ENCODE measurements at regions not wholly inside any gene's neighbourhood (a gene's known extent, or its start where the extent isn't known, plus 50 kb on each side); places are given as distances from the start of the nearest gene placed in this dataset.

DNA sequence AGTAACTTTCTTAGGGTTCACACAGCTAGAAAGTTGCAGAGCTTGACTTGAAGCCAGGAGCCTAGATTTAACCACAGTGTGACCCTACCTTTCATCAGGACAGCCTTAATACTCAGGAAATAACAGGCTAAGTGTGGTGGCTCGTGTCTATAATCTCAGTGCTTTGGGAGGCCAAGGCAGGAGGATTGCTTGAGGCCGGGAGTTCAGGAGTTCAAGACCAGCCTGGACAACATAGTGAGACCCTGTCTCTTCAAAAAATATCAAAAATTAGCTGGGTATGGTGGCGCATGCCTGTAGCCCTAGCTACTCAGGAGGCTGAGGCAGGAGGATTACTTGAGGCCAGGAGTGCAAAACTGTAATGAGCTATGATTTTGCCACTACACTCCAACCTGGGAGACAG lies 681.1 kb downstream of the MAT2B start:
- no peak overlapping the region for H3K4me3 ChIP-seq (replicated peaks in 1 of 3; ENCODE audit: insufficient read depth in 1 of 3, low read depth in 2 of 3, low read length in 3 of 3)
- H3K79me2 ChIP-seq (ENCODE audit: insufficient read depth, low read length) = no peaks in the 10 kb centered on the region
- H3K27me3 ChIP-seq (ENCODE audit: control insufficient read depth in 1 of 2, insufficient read depth in 2 of 2, low read length in 2 of 2) = no peaks in the 10 kb centered on the region
- WGBS (ENCODE audit: low lambda C conversion rate) = 31% methylated on average over 3 of the region's 3 CpGs
- no peak overlapping the region for H3K9ac ChIP-seq (ENCODE audit: insufficient read depth, low read depth, low read length)
- no peak overlapping the region for H3K27ac ChIP-seq (ENCODE audit: extremely low read length, insufficient read depth, low read length)
- H3K4me2 ChIP-seq (ENCODE audit: low read depth, low read length) = no peak overlapping the region
- H3K36me3 ChIP-seq (replicated peaks in 1 of 2; ENCODE audit: control insufficient read depth in 1 of 2, insufficient read depth in 2 of 2, low read length in 2 of 2) = no peaks in the 10 kb centered on the region
- H2AFZ ChIP-seq (ENCODE audit: low read length) = no peak overlapping the region
- TF ChIP-seq TEAD2 (CRISPR knock-in tag; IDR thresholded peaks at IDR 0.05) (no peak), CC2D1A (CRISPR knock-in tag; IDR thresholded peaks at IDR 0.05) (no peak), ZFYVE20 (CRISPR knock-in tag; IDR thresholded peaks at IDR 0.05; ENCODE audit: borderline replicate concordance, low read depth) (no peak), HIVEP1 (CRISPR knock-in tag; IDR thresholded peaks at IDR 0.05) (no peak), PCBP1 (IDR thresholded peaks at IDR 0.05; ENCODE audit: borderline replicate concordance, low read depth, low read length) (no peak), KDM4B (CRISPR knock-in tag; IDR thresholded peaks at IDR 0.05) (no peak), ZNF788 (CRISPR knock-in tag; IDR thresholded peaks at IDR 0.05; ENCODE audit: borderline replicate concordance) (no peak), HNRNPK (IDR thresholded peaks at IDR 0.05; ENCODE audit: low read depth, low read length, poor library complexity, severe bottlenecking) (no peak), POLR2AphosphoS2 (IDR thresholded peaks at IDR 0.05; ENCODE audit: low read depth, low read length) (no peak), ZSCAN22 (CRISPR knock-in tag; IDR thresholded peaks at IDR 0.05) (no peak), MAF1 (CRISPR knock-in tag; IDR thresholded peaks at IDR 0.05; ENCODE audit: borderline replicate concordance) (no peak), BRD4 (CRISPR knock-in tag; IDR thresholded peaks at IDR 0.05) (no peak)
- TF ChIP-seq, protein P1, sequence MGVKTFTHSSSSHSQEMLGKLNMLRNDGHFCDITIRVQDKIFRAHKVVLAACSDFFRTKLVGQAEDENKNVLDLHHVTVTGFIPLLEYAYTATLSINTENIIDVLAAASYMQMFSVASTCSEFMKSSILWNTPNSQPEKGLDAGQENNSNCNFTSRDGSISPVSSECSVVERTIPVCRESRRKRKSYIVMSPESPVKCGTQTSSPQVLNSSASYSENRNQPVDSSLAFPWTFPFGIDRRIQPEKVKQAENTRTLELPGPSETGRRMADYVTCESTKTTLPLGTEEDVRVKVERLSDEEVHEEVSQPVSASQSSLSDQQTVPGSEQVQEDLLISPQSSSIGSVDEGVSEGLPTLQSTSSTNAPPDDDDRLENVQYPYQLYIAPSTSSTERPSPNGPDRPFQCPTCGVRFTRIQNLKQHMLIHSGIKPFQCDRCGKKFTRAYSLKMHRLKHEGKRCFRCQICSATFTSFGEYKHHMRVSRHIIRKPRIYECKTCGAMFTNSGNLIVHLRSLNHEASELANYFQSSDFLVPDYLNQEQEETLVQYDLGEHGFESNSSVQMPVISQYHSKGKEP (CRISPR knock-in tag; IDR thresholded peaks at IDR 0.05) = no peak
- in situ Hi-C loops (cut with HindIII; ENCODE audit: extremely low pct_ligation_motif_present, low pct_unique_long_range_greater_than_20kb) (no loop called here), intact Hi-C loops (cut with micrococcal nuclease; ENCODE audit: unreplicated experiment) (no loop called here)
- H3K4me1 ChIP-seq (ENCODE audit: insufficient read depth, low read length) = no peaks in the 10 kb centered on the region
- H4K20me1 ChIP-seq (ENCODE audit: insufficient read depth, low read length) = no peaks in the 10 kb centered on the region
- no peak for FAIRE-seq
- ChIA-PET CTCF (ENCODE audit: low intra/inter-chr PET ratio, low total read pairs) (no interaction called here), POLR2A (no interaction called here)
- no peak for ATAC-seq
- no TSS peak for BruUV-seq (replicated peaks)
- H3K9me3 ChIP-seq (ENCODE audit: low read length) = peaks cover 20% of the 10 kb centered on the region
- no peak for DNase-seq (ENCODE audit: low spot score)
